ENCODE measurements at regions not wholly inside any gene's neighbourhood (a gene's known extent, or its start where the extent isn't known, plus 50 kb on each side); places are given as distances from the start of the nearest gene placed in this dataset.

DNA sequence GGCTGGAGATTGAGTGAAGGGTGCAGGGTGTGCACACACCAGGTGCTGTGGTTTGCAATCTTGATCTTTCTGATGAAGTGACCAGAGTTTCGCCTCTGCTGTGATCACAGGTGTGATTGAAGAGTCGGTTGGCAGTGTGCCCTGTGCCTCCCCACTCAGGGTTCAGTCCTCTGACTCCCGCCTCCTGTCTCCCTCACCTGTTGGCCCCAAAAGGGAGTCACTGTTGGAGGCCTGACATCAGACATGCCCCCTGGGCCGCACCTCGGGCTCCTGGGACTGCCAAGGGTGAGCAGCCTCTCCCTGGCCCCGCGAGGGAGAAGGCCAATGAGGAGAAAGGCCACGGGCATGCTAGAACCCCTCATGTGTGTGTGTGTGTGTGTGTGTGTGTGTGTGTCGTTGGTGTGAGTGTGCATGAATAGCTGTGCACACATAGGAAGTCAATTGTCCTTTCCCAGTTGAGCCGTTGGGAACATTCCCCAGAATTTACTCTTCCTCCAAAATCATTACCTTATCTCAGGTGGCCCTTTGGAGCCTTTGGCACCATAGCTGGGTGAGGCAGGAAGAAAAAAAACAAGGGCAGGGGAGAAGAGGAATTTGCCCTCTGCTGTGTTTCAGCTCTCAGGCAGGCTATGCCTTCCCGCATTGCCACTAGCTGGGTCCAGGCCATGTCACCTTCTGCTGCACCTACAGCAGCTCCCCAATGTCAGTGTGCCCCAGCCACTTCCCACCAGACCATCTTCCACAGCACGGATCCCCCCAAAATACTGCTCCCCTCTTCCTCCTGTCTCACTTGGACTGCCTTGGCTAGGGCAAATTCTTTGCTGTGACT, 78.1 kb upstream of the LAPTM4A start:
- TF ChIP-seq, protein P1, sequence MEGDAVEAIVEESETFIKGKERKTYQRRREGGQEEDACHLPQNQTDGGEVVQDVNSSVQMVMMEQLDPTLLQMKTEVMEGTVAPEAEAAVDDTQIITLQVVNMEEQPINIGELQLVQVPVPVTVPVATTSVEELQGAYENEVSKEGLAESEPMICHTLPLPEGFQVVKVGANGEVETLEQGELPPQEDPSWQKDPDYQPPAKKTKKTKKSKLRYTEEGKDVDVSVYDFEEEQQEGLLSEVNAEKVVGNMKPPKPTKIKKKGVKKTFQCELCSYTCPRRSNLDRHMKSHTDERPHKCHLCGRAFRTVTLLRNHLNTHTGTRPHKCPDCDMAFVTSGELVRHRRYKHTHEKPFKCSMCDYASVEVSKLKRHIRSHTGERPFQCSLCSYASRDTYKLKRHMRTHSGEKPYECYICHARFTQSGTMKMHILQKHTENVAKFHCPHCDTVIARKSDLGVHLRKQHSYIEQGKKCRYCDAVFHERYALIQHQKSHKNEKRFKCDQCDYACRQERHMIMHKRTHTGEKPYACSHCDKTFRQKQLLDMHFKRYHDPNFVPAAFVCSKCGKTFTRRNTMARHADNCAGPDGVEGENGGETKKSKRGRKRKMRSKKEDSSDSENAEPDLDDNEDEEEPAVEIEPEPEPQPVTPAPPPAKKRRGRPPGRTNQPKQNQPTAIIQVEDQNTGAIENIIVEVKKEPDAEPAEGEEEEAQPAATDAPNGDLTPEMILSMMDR (IDR thresholded peaks at IDR 0.05), result no peak
- TF ChIP-seq POLR2AphosphoS5 (IDR thresholded peaks at IDR 0.05) (no peak), POLR2A (IDR thresholded peaks at IDR 0.05) (no peak)

Data from sigmoid colon (tissue), 4 donors.